HCT116 (cell line): ENCODE measurements at regions not wholly inside any gene's neighbourhood (a gene's known extent, or its start where the extent isn't known, plus 50 kb on each side); places are given as distances from the start of the nearest gene placed in this dataset.

Experiments used
- EGR1 ChIP-seq: IDR thresholded peaks from 2 replicates; pipeline ENCODE4 v1.6.1; 2012; ENCODE audit warnings: low read depth
- EZH2phosphoT487 ChIP-seq: fragments of 200-600 bp; IDR thresholded peaks from 2 replicates; pipeline ENCODE4 v1.6.1; 2018; ENCODE audit warnings: antibody characterized with exemption, borderline replicate concordance
- FOSL1 ChIP-seq: IDR thresholded peaks from 2 replicates; pipeline ENCODE4 v1.6.1; 2012; ENCODE audit warnings: low read depth
- JUND ChIP-seq: IDR thresholded peaks from 2 replicates; pipeline ENCODE4 v1.6.1; 2012
- POLR2A ChIP-seq: IDR thresholded peaks from 2 replicates; pipeline ENCODE4 v1.7.0; 2011; ENCODE audit warnings: borderline replicate concordance; ENCODE audit not compliant: insufficient read depth, insufficient read length; ENCODE audit errors: extremely low read depth
- SP1 ChIP-seq: IDR thresholded peaks from 2 replicates; pipeline ENCODE4 v1.6.1; 2012; ENCODE audit warnings: low read depth
- YY1 ChIP-seq: IDR thresholded peaks from 2 replicates; pipeline ENCODE4 v1.6.1; 2011; ENCODE audit warnings: low read length, low read depth, moderate library complexity, mild to moderate bottlenecking; ENCODE audit not compliant: insufficient replicate concordance; ENCODE audit errors: extremely low read depth
- ZNF274 ChIP-seq: fragments of 200-500 bp; sonication (Bioruptor generic); IDR thresholded peaks from 2 replicates; pipeline ENCODE4 v1.6.1; 2014; ENCODE audit warnings: mild to moderate bottlenecking, low read depth, low read length, inconsistent platforms
- TF ChIP-seq, protein P1 (sequence below), 3 experiments: fragments of 200-600 bp in 1 of 3; sonication (generic) in 1 of 3; IDR thresholded peaks in 2 of 3; conservative IDR thresholded peaks in 1 of 3; 2 replicates each; pipeline ENCODE4 v1.5.1; 2012 to 2017; ENCODE audit warnings: low read depth in 2 of 3, low read length in 2 of 3, antibody characterized with exemption in 1 of 3, borderline replicate concordance in 1 of 3, control low read depth in 1 of 3, mild to moderate bottlenecking in 1 of 3, mixed read lengths in 1 of 3, mixed run types in 1 of 3, moderate library complexity in 1 of 3; ENCODE audit not compliant: insufficient read depth in 1 of 3
- TF ChIP-seq, protein P2 (sequence below): IDR thresholded peaks from 2 replicates; pipeline ENCODE4 v1.6.1; 2011; ENCODE audit warnings: mild to moderate bottlenecking, low read length, moderate library complexity; ENCODE audit not compliant: insufficient replicate concordance; ENCODE audit errors: extremely low read depth
- TF ChIP-seq, protein P3 (sequence below): IDR thresholded peaks from 2 replicates; pipeline ENCODE4 v1.6.1; 2012; ENCODE audit warnings: low read depth
- TF ChIP-seq, protein P4 (sequence below): IDR thresholded peaks from 2 replicates; pipeline ENCODE4 v1.6.1; 2012
- TF ChIP-seq, protein P5 (sequence below): IDR thresholded peaks from 2 replicates; pipeline ENCODE4 v1.6.1; 2012

DNA sequence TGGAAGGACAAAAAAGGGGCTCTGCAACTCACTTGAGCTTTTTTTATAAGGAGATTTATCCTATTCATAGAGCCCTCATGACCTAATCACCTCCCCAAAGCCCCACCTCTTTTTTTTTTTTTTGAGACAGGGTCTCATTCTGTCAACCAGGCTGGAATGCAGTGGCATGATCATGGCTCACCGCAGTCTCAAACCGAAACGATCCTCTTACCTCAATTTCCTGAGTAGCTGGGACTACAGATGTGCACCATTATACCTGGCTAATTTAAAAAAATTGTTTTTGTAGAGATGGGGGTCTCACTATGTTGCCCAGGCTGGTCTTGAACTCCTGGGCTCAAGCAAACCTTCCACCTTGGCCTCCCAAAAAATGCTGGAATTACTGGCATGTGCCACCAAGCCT, 61.6 kb upstream of the PDGFRA start:
- TF ChIP-seq SP1: no peak
- no peak for TF ChIP-seq POLR2A
- TF ChIP-seq, protein P1, sequence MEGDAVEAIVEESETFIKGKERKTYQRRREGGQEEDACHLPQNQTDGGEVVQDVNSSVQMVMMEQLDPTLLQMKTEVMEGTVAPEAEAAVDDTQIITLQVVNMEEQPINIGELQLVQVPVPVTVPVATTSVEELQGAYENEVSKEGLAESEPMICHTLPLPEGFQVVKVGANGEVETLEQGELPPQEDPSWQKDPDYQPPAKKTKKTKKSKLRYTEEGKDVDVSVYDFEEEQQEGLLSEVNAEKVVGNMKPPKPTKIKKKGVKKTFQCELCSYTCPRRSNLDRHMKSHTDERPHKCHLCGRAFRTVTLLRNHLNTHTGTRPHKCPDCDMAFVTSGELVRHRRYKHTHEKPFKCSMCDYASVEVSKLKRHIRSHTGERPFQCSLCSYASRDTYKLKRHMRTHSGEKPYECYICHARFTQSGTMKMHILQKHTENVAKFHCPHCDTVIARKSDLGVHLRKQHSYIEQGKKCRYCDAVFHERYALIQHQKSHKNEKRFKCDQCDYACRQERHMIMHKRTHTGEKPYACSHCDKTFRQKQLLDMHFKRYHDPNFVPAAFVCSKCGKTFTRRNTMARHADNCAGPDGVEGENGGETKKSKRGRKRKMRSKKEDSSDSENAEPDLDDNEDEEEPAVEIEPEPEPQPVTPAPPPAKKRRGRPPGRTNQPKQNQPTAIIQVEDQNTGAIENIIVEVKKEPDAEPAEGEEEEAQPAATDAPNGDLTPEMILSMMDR (IDR thresholded peaks at IDR 0.05 in 2 of 3, conservative IDR thresholded peaks at IDR 0.05 in 1 of 3; ENCODE audit: borderline replicate concordance in 1 of 3, insufficient read depth in 1 of 3, low read depth in 2 of 3, low read length in 2 of 3): no peak
- TF ChIP-seq, protein P2, sequence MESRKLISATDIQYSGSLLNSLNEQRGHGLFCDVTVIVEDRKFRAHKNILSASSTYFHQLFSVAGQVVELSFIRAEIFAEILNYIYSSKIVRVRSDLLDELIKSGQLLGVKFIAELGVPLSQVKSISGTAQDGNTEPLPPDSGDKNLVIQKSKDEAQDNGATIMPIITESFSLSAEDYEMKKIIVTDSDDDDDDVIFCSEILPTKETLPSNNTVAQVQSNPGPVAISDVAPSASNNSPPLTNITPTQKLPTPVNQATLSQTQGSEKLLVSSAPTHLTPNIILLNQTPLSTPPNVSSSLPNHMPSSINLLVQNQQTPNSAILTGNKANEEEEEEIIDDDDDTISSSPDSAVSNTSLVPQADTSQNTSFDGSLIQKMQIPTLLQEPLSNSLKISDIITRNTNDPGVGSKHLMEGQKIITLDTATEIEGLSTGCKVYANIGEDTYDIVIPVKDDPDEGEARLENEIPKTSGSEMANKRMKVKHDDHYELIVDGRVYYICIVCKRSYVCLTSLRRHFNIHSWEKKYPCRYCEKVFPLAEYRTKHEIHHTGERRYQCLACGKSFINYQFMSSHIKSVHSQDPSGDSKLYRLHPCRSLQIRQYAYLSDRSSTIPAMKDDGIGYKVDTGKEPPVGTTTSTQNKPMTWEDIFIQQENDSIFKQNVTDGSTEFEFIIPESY: no peak
- TF ChIP-seq, protein P3, sequence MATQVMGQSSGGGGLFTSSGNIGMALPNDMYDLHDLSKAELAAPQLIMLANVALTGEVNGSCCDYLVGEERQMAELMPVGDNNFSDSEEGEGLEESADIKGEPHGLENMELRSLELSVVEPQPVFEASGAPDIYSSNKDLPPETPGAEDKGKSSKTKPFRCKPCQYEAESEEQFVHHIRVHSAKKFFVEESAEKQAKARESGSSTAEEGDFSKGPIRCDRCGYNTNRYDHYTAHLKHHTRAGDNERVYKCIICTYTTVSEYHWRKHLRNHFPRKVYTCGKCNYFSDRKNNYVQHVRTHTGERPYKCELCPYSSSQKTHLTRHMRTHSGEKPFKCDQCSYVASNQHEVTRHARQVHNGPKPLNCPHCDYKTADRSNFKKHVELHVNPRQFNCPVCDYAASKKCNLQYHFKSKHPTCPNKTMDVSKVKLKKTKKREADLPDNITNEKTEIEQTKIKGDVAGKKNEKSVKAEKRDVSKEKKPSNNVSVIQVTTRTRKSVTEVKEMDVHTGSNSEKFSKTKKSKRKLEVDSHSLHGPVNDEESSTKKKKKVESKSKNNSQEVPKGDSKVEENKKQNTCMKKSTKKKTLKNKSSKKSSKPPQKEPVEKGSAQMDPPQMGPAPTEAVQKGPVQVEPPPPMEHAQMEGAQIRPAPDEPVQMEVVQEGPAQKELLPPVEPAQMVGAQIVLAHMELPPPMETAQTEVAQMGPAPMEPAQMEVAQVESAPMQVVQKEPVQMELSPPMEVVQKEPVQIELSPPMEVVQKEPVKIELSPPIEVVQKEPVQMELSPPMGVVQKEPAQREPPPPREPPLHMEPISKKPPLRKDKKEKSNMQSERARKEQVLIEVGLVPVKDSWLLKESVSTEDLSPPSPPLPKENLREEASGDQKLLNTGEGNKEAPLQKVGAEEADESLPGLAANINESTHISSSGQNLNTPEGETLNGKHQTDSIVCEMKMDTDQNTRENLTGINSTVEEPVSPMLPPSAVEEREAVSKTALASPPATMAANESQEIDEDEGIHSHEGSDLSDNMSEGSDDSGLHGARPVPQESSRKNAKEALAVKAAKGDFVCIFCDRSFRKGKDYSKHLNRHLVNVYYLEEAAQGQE: no peak
- TF ChIP-seq JUND: no peak
- TF ChIP-seq YY1: no peak
- no peak for TF ChIP-seq FOSL1
- no peak for TF ChIP-seq EZH2phosphoT487
- TF ChIP-seq, protein P4, sequence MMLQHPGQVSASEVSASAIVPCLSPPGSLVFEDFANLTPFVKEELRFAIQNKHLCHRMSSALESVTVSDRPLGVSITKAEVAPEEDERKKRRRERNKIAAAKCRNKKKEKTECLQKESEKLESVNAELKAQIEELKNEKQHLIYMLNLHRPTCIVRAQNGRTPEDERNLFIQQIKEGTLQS: no peak
- no peak for TF ChIP-seq EGR1
- TF ChIP-seq, protein P5, sequence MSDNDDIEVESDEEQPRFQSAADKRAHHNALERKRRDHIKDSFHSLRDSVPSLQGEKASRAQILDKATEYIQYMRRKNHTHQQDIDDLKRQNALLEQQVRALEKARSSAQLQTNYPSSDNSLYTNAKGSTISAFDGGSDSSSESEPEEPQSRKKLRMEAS: no peak
- TF ChIP-seq ZNF274: no peak
